Nephron progenitor cell (in vitro differentiated cells): ENCODE measurements at regions not wholly inside any gene's neighbourhood (a gene's known extent, or its start where the extent isn't known, plus 50 kb on each side); places are given as distances from the start of the nearest gene placed in this dataset.
"Not testable (repeated sequence)": the region's sequence is repeated elsewhere in the genome, so short reads cannot be mapped to it uniquely, and the experiment has no call there.

Experiments
- DNase-seq: peaks from one replicate; pipeline ENCODE4 v3.0.0; 2021
- H3K27ac Mint-ChIP-seq: 2 replicates; pipeline ENCODE4 v1.8.0; 2021; ENCODE audit warnings: mild to moderate bottlenecking, moderate library complexity, mixed read lengths
- H3K27me3 Mint-ChIP-seq: 2 replicates; pipeline ENCODE4 v1.8.0; 2021; ENCODE audit warnings: mild to moderate bottlenecking, low read depth, mixed read lengths; ENCODE audit not compliant: poor library complexity
- H3K36me3 Mint-ChIP-seq: 2 replicates; pipeline ENCODE4 v1.8.0; 2021; ENCODE audit warnings: low read depth, mixed read lengths
- H3K4me1 Mint-ChIP-seq: 2 replicates; pipeline ENCODE4 v1.8.0; 2021; ENCODE audit warnings: mixed read lengths
- H3K4me3 Mint-ChIP-seq: 2 replicates; pipeline ENCODE4 v1.8.0; 2021; ENCODE audit warnings: mild to moderate bottlenecking, moderate library complexity, mixed read lengths
- H3K9me3 Mint-ChIP-seq: 2 replicates; pipeline ENCODE4 v1.8.0; 2021; ENCODE audit warnings: mild to moderate bottlenecking, moderate library complexity, mixed read lengths
- TF ChIP-seq, protein P1 (sequence below): fragments of 200-600 bp; sonication (generic); IDR thresholded peaks from 2 replicates; pipeline ENCODE4 v1.5.0; 2021; ENCODE audit warnings: antibody characterized with exemption

DNA sequence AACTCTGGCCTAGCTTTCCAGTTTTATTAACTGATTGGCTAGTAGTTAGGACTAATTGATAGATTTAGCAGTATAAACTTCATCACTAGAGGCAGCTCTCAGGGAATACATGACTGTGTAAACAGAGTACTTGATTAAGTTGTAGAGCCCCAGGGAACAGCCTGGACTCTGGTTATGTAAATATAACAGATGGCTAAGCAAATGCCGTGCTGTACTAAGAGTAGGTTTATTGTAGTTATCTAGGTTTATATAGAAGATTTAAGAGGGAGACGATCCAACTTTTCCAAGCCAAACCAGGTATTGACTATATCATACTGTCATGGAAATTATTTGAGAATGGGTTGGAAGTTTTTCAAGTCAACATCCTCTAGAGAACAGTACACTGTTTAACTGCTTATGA, 463.4 kb upstream of the GRID2 start:
- Mint-ChIP-seq H3K9me3 (no peaks in the 10 kb centered on the region), H3K36me3 (no peaks in the 10 kb centered on the region), H3K4me3 (no peak overlapping the region), H3K4me1 (peaks cover 4% of the 10 kb centered on the region), H3K27ac (no peak overlapping the region), H3K27me3 (peaks cover 4% of the 10 kb centered on the region)
- TF ChIP-seq, protein P1, sequence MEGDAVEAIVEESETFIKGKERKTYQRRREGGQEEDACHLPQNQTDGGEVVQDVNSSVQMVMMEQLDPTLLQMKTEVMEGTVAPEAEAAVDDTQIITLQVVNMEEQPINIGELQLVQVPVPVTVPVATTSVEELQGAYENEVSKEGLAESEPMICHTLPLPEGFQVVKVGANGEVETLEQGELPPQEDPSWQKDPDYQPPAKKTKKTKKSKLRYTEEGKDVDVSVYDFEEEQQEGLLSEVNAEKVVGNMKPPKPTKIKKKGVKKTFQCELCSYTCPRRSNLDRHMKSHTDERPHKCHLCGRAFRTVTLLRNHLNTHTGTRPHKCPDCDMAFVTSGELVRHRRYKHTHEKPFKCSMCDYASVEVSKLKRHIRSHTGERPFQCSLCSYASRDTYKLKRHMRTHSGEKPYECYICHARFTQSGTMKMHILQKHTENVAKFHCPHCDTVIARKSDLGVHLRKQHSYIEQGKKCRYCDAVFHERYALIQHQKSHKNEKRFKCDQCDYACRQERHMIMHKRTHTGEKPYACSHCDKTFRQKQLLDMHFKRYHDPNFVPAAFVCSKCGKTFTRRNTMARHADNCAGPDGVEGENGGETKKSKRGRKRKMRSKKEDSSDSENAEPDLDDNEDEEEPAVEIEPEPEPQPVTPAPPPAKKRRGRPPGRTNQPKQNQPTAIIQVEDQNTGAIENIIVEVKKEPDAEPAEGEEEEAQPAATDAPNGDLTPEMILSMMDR = no peak
- no peak for DNase-seq

DNA sequence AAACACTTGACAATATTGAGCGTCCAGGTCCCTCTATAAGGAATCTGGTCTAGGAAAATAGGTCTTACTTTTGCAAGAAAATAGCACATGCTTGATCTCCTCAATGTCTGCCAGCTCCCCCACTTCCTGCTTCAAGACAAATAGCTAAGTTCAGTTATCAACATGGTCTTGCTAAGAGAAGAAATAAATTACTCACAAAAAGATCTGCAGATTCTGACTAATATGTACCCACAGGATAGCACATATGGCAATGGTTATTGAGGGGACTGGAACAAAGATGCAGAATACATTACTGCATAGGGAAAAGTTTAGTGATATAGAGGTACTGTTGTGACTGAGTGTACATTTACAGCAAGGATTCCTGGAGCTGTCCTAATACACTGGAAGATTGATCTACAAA, 457.5 kb upstream of the GRID2 start:
- H3K27ac Mint-ChIP-seq = no peak overlapping the region
- H3K36me3 Mint-ChIP-seq = no peaks in the 10 kb centered on the region
- TF ChIP-seq, protein P1 = no peak
- no peaks in the 10 kb centered on the region for H3K9me3 Mint-ChIP-seq
- DNase-seq = no peak
- peaks cover 4% of the 10 kb centered on the region for H3K27me3 Mint-ChIP-seq
- no peak overlapping the region for H3K4me3 Mint-ChIP-seq
- H3K4me1 Mint-ChIP-seq = no peaks in the 10 kb centered on the region

GRCh38 chr4:91851456-91851855, 452.3 kb upstream of the GRID2 start:
- no peaks in the 10 kb centered on the region for H3K36me3 Mint-ChIP-seq
- H3K27ac Mint-ChIP-seq = no peak overlapping the region
- peaks cover 9% of the 10 kb centered on the region for H3K27me3 Mint-ChIP-seq
- no peaks in the 10 kb centered on the region for H3K4me1 Mint-ChIP-seq
- H3K4me3 Mint-ChIP-seq = no peak overlapping the region
- no peak for DNase-seq
- TF ChIP-seq, protein P1 = no peak
- no peaks in the 10 kb centered on the region for H3K9me3 Mint-ChIP-seq

GRCh38 chr4:91887926-91888325, 415.8 kb upstream of the GRID2 start:
- no peaks in the 10 kb centered on the region for H3K27me3 Mint-ChIP-seq
- no peak overlapping the region for H3K27ac Mint-ChIP-seq

DNA sequence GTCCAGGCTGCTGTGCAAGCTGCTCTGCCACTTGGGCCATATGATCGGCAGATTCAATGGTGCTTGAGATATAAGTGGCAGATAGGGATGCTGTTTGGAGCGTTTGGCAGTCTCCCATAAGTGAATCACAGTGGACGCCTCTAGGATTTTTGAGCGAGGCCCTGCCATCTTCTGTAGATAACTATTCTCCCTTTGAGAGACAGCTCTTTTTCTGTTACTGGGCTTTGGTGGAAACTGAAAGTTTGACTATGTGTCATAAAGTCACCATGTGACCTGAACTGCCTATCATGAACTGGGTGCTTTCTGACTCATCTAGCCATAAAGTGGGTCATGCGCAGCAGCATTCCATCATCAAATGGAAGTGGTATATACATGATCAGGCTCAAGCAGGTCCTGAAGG, 412.5 kb upstream of the GRID2 start:
- H3K9me3 Mint-ChIP-seq, H3K27me3 Mint-ChIP-seq, H3K27ac Mint-ChIP-seq, H3K36me3 Mint-ChIP-seq, DNase-seq, H3K4me1 Mint-ChIP-seq, H3K4me3 Mint-ChIP-seq: not testable (repeated sequence)

More at GRCh38 chr4:91887926-91888325, 415.8 kb upstream of the GRID2 start:
- no peak for DNase-seq
- Mint-ChIP-seq H3K4me3 (no peak overlapping the region), H3K36me3 (no peaks in the 10 kb centered on the region), H3K4me1 (no peaks in the 10 kb centered on the region), H3K9me3 (no peaks in the 10 kb centered on the region)
- TF ChIP-seq, protein P1 = no peak

- H3K36me3 Mint-ChIP-seq = no peaks in the 10 kb centered on the region
- no peak overlapping the region for H3K4me3 Mint-ChIP-seq
- TF ChIP-seq, protein P1 = no peak
- no peaks in the 10 kb centered on the region for H3K27me3 Mint-ChIP-seq
- DNase-seq = no peak
- no peaks in the 10 kb centered on the region for H3K9me3 Mint-ChIP-seq
- H3K27ac Mint-ChIP-seq = no peak overlapping the region
- no peaks in the 10 kb centered on the region for H3K4me1 Mint-ChIP-seq
Observed at GRCh38 chr4:91894006-91894405, 409.8 kb upstream of the GRID2 start.
